GM10266 (cell line): ENCODE measurements at regions not wholly inside any gene's neighbourhood (a gene's known extent, or its start where the extent isn't known, plus 50 kb on each side); places are given as distances from the start of the nearest gene placed in this dataset.

Source experiments
- DNase-seq: peaks from one replicate; pipeline ENCODE4 v3.0.0; 2012; ENCODE audit errors: extremely low spot score
- CTCF ChIP-seq: IDR thresholded peaks from 2 replicates; pipeline ENCODE4 v1.5.1; 2012; ENCODE audit warnings: mild to moderate bottlenecking, low read depth; ENCODE audit not compliant: control insufficient read depth, insufficient read depth; ENCODE audit errors: missing control alignments

GRCh38 chr3:3689601-3690375, 109.4 kb upstream of the LRRN1 start:
- TF ChIP-seq CTCF = no peak
- DNase-seq = no peak

GRCh38 chr3:3686907-3687648, 112.2 kb upstream of the LRRN1 start:
- no peak for TF ChIP-seq CTCF
- no peak for DNase-seq

- no peak for DNase-seq
- no peak for TF ChIP-seq CTCF
Measured at GRCh38 chr3:3685721-3686120, 113.5 kb upstream of the LRRN1 start.

- no peak for TF ChIP-seq CTCF
- no peak for DNase-seq
Measured at GRCh38 chr3:3683261-3683660, 116.0 kb upstream of the LRRN1 start.

- TF ChIP-seq CTCF = no peak
- no peak for DNase-seq
Measured at GRCh38 chr3:3675801-3676200, 123.4 kb upstream of the LRRN1 start.

- no peak for DNase-seq
- TF ChIP-seq CTCF = no peak
Measured at GRCh38 chr3:3675186-3675585, 124.0 kb upstream of the LRRN1 start.

- TF ChIP-seq CTCF = no peak
- peak; percentile 63 for DNase-seq
Measured at GRCh38 chr3:3666664-3667063, 132.6 kb upstream of the LRRN1 start.
